Activated T-cell treated with anti-CD3 and anti-CD28 coated beads, Interleukin-2, amount 50 U/mL, for 24 hours (primary cell): ENCODE measurements at regions not wholly inside any gene's neighbourhood (a gene's known extent, or its start where the extent isn't known, plus 50 kb on each side); places are given as distances from the start of the nearest gene placed in this dataset.
"Not testable (repeated sequence)": the region's sequence is repeated elsewhere in the genome, so short reads cannot be mapped to it uniquely, and the experiment has no call there.

ENCODE experiments used
- DNase-seq: peaks from one replicate; pipeline ENCODE4 v3.0.0-alpha.2; 2020
- H3K27ac Mint-ChIP-seq: 2 replicates; pipeline ENCODE4 v1.8.0; 2020; ENCODE audit warnings: mild to moderate bottlenecking, mixed read lengths
- H3K27me3 Mint-ChIP-seq: 2 replicates; pipeline ENCODE4 v1.8.0; 2020; ENCODE audit warnings: mixed read lengths
- H3K36me3 Mint-ChIP-seq: 2 replicates; pipeline ENCODE4 v1.8.0; 2020; ENCODE audit warnings: low read depth, mixed read lengths
- H3K4me1 Mint-ChIP-seq: 2 replicates; pipeline ENCODE4 v1.8.0; 2020; ENCODE audit warnings: low read depth, mixed read lengths
- H3K4me3 Mint-ChIP-seq: 2 replicates; pipeline ENCODE4 v1.8.0; 2020; ENCODE audit warnings: mild to moderate bottlenecking, moderate library complexity, mixed read lengths
- H3K9me3 Mint-ChIP-seq: 2 replicates; pipeline ENCODE4 v1.8.0; 2020; ENCODE audit warnings: mixed read lengths

GRCh38 chr4:23023121-23023520 lies 330.4 kb downstream of the GBA3 start:
- Mint-ChIP-seq H3K4me3 (no peak overlapping the region), H3K27me3 (no peaks in the 10 kb centered on the region), H3K27ac (no peak overlapping the region), H3K9me3 (peaks cover 3% of the 10 kb centered on the region), H3K36me3 (no peaks in the 10 kb centered on the region), H3K4me1 (no peaks in the 10 kb centered on the region)
- DNase-seq: no peak

GRCh38 chr4:23022032-23022431 lies 329.3 kb downstream of the GBA3 start:
- H3K27me3 Mint-ChIP-seq: no peaks in the 10 kb centered on the region
- H3K4me1 Mint-ChIP-seq: no peaks in the 10 kb centered on the region
- no peak for DNase-seq

GRCh38 chr4:23021040-23021439 lies 328.3 kb downstream of the GBA3 start:
- H3K36me3 Mint-ChIP-seq: no peaks in the 10 kb centered on the region
- H3K9me3 Mint-ChIP-seq: no peaks in the 10 kb centered on the region
- H3K4me3 Mint-ChIP-seq: no peak overlapping the region
- H3K4me1 Mint-ChIP-seq: no peaks in the 10 kb centered on the region
- no peak overlapping the region for H3K27ac Mint-ChIP-seq
- H3K27me3 Mint-ChIP-seq: no peaks in the 10 kb centered on the region
- DNase-seq: no peak

More at GRCh38 chr4:23022032-23022431, 329.3 kb downstream of the GBA3 start:
- Mint-ChIP-seq H3K4me3 (no peak overlapping the region), H3K27ac (no peak overlapping the region), H3K36me3 (no peaks in the 10 kb centered on the region), H3K9me3 (peaks cover 3% of the 10 kb centered on the region)

DNA sequence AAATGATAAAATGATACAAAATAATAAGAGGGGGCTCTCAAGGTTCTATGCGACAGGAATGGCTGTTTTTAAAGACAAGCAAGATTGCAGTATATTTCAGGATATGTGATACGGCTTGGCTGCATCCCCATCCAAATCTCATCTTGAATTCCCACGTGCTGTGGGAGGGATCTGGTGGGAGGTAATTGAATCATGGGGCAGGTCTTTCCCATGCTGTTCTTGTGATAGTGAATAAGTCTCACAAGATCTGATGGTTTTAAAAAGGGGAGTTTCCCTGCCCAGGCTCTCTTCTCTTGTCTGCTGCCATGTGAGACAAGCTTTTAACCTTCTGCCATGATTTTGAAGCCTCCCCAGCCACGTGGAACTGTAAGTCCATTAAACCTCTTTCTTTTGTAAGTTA lies 327.7 kb downstream of the GBA3 start:
- not testable (repeated sequence) for H3K27ac Mint-ChIP-seq, H3K4me1 Mint-ChIP-seq, DNase-seq, H3K27me3 Mint-ChIP-seq, H3K36me3 Mint-ChIP-seq, H3K4me3 Mint-ChIP-seq, H3K9me3 Mint-ChIP-seq

DNA sequence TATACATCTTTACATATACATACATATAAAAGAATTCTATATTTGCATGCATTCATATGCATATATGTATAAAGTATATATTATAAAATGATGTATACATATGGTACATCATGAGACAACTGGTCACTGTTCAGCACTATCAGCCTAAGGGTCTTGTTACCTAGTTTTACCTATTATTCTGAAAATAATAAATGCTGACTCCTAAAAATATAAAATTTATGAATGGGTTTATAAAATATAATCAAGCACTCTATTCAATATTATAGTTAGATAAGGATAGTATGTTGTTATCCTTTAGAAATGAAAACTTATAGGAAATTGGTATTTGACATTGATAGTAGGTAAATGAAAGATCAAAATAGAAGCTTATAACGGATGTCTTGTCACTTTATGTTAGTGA lies 324.2 kb downstream of the GBA3 start:
- H3K9me3 Mint-ChIP-seq: no peaks in the 10 kb centered on the region
- no peak for DNase-seq
- no peak overlapping the region for H3K27ac Mint-ChIP-seq
- H3K36me3 Mint-ChIP-seq: no peaks in the 10 kb centered on the region
- H3K27me3 Mint-ChIP-seq: no peaks in the 10 kb centered on the region
- no peaks in the 10 kb centered on the region for H3K4me1 Mint-ChIP-seq
- H3K4me3 Mint-ChIP-seq: no peak overlapping the region

GRCh38 chr4:23015821-23016220 lies 323.1 kb downstream of the GBA3 start:
- H3K36me3 Mint-ChIP-seq: no peaks in the 10 kb centered on the region
- DNase-seq: no peak
- no peaks in the 10 kb centered on the region for H3K9me3 Mint-ChIP-seq

GRCh38 chr4:23009093-23009492 lies 316.4 kb downstream of the GBA3 start:
- Mint-ChIP-seq H3K4me1 (no peaks in the 10 kb centered on the region), H3K27me3 (no peaks in the 10 kb centered on the region), H3K36me3 (no peaks in the 10 kb centered on the region), H3K9me3 (peaks cover 2% of the 10 kb centered on the region), H3K27ac (no peak overlapping the region), H3K4me3 (no peak overlapping the region)
- DNase-seq: no peak

More at GRCh38 chr4:23015821-23016220, 323.1 kb downstream of the GBA3 start:
- Mint-ChIP-seq H3K27me3 (no peaks in the 10 kb centered on the region), H3K27ac (no peak overlapping the region), H3K4me3 (no peak overlapping the region), H3K4me1 (no peaks in the 10 kb centered on the region)

GRCh38 chr4:23006756-23007155 lies 314.0 kb downstream of the GBA3 start:
- Mint-ChIP-seq H3K27ac (no peak overlapping the region), H3K9me3 (peaks cover 2% of the 10 kb centered on the region), H3K4me1 (no peaks in the 10 kb centered on the region), H3K4me3 (no peak overlapping the region), H3K27me3 (no peaks in the 10 kb centered on the region), H3K36me3 (no peaks in the 10 kb centered on the region)
- DNase-seq: no peak

DNA sequence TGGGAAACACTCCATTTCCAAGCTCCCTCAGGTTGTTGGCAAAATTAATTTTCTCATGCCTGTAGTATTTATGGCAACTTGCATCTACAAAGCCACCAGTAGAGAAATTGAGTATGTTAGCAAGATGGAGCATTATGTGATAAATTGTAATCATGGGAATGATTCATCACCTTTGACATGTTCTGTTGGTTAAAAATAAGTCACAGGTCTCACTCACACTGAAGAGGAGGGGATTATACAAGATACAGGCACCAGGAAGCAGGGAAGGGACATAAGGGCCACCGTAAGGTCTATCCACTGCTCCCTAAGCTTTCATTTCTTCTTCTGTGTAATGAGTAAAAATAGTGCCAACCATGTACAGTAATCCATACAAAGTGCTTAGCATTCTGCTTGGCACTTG lies 313.0 kb downstream of the GBA3 start:
- Mint-ChIP-seq H3K27ac (no peak overlapping the region), H3K4me3 (no peak overlapping the region), H3K9me3 (peaks cover 2% of the 10 kb centered on the region), H3K27me3 (no peaks in the 10 kb centered on the region), H3K4me1 (no peaks in the 10 kb centered on the region), H3K36me3 (no peaks in the 10 kb centered on the region)
- DNase-seq: no peak

- Mint-ChIP-seq H3K4me1 (no peaks in the 10 kb centered on the region), H3K36me3 (no peaks in the 10 kb centered on the region), H3K27me3 (no peaks in the 10 kb centered on the region), H3K9me3 (peaks cover 4% of the 10 kb centered on the region), H3K27ac (no peak overlapping the region), H3K4me3 (no peak overlapping the region)
- no peak for DNase-seq
These were observed 308.7 kb downstream of the GBA3 start for GRCh38 chr4:23001478-23001877.

- Mint-ChIP-seq H3K36me3 (no peaks in the 10 kb centered on the region), H3K27me3 (no peaks in the 10 kb centered on the region), H3K4me3 (no peak overlapping the region), H3K4me1 (no peaks in the 10 kb centered on the region), H3K27ac (no peak overlapping the region), H3K9me3 (peaks cover 4% of the 10 kb centered on the region)
- DNase-seq: no peak
These were observed 306.7 kb downstream of the GBA3 start for GRCh38 chr4:22999419-22999818.

DNA sequence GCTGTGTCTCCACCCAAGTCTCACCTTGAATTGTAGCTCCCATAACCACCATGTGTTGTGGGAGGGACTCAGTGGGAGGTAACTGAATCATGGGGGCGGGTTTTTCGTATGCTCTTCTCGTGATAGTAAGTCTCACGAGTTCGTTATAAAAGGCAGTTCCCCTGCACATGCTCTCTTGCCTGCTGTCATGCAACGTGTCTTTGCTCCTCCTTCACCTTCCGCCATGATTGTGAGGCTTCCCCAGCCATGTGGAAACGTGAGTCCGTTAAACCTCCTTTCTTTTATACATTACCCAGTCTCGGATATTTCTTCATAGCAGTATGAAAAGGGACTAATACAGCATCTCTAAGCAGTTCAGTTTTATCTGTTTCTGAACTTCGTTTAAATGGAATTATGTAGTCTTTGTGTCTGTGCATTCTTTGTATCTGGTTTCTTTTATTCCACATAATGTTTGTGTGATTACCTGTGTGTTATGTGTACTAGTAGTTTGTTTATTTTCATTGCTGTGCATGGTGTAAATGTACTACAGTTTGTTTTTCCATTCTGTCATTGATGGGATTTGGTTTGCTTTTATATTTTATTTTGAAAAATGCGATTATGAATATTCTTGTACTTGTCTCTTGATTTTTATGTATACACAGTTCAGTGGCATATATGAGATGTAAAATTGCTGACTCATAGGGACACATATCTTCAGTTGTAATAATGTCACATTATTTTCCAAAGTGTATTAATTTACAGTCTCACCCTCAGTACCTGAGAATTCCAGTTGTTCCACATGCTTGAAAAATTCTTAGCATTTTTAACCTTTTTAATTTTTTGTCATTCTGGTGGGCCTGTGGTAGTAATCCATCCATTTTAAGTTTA lies 304.9 kb downstream of the GBA3 start:
- Mint-ChIP-seq H3K36me3 (no peaks in the 10 kb centered on the region), H3K27ac (no peak overlapping the region), H3K27me3 (no peaks in the 10 kb centered on the region), H3K9me3 (peaks cover 2% of the 10 kb centered on the region), H3K4me1 (no peaks in the 10 kb centered on the region), H3K4me3 (no peak overlapping the region)
- DNase-seq: no peak

DNA sequence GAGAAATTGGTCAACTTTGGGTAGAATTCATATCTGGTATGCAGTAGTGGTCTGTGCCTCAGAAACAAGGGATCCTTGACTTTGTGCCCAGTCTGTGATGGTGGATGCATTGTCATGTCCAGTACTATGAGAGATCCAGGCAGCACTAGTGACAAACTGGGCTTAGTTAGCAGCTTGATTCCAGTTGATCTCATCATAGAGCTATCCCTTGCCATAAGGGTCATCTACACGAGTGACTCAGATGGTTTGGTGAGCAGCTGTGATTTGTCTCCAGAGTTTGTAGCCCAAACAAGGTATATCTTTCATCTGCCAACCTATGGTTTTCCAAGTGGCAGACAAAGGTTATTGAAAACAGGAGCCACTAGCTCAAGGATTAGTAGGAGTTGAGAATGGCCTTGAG lies 298.8 kb downstream of the GBA3 start:
- no peaks in the 10 kb centered on the region for H3K9me3 Mint-ChIP-seq
- H3K27ac Mint-ChIP-seq: no peak overlapping the region
- DNase-seq: no peak
- no peaks in the 10 kb centered on the region for H3K36me3 Mint-ChIP-seq
- no peak overlapping the region for H3K4me3 Mint-ChIP-seq
- no peaks in the 10 kb centered on the region for H3K27me3 Mint-ChIP-seq
- no peaks in the 10 kb centered on the region for H3K4me1 Mint-ChIP-seq

GRCh38 chr4:22988526-22988925 lies 295.8 kb downstream of the GBA3 start:
- Mint-ChIP-seq H3K9me3 (peaks cover 8% of the 10 kb centered on the region), H3K36me3 (no peaks in the 10 kb centered on the region), H3K27me3 (no peaks in the 10 kb centered on the region), H3K4me3 (no peak overlapping the region), H3K4me1 (no peaks in the 10 kb centered on the region), H3K27ac (no peak overlapping the region)
- no peak for DNase-seq

GRCh38 chr4:22987870-22988269 lies 295.1 kb downstream of the GBA3 start:
- Mint-ChIP-seq H3K36me3 (no peaks in the 10 kb centered on the region), H3K9me3 (peaks cover 8% of the 10 kb centered on the region), H3K4me3 (no peak overlapping the region), H3K27me3 (no peaks in the 10 kb centered on the region), H3K27ac (no peak overlapping the region), H3K4me1 (no peaks in the 10 kb centered on the region)
- no peak for DNase-seq

DNA sequence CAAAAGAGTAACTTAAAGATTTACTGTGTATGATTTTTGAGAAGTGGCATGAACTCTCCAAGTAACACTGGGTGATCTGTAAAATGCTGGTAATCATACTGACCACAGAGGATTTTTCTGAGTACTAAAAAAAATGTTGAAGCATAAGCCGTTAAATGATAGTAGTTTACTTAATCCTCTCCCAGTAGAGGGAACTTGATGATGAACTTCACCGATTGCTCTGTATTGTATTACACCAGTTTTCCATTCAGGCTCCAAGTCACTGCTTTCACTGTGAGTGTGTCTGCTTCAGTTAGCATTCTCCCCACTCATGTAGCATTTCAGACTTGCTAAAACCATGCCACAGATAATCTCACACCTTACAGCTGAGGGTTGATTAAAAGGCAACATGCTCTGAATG lies 294.1 kb downstream of the GBA3 start:
- no peak for DNase-seq
- H3K27ac Mint-ChIP-seq: no peak overlapping the region
- no peaks in the 10 kb centered on the region for H3K4me1 Mint-ChIP-seq

More for the DNA sequence above, 294.1 kb downstream of the GBA3 start:
- Mint-ChIP-seq H3K27me3 (no peaks in the 10 kb centered on the region), H3K4me3 (no peak overlapping the region), H3K36me3 (no peaks in the 10 kb centered on the region), H3K9me3 (peaks cover 8% of the 10 kb centered on the region)
